AG08395 (cell line): ENCODE measurements at regions not wholly inside any gene's neighbourhood (a gene's known extent, or its start where the extent isn't known, plus 50 kb on each side); places are given as distances from the start of the nearest gene placed in this dataset.
"Not testable (repeated sequence)": the region's sequence is repeated elsewhere in the genome, so short reads cannot be mapped to it uniquely, and the experiment has no call there.

Experiments used
- DNase-seq: peaks from one replicate; pipeline ENCODE4 v3.0.0; 2012; ENCODE audit warnings: mixed read lengths, low spot score

GRCh38 chr9:42239445-42240260 lies 56.2 kb downstream of the SPATA31A6 start:
- not testable (repeated sequence) for DNase-seq

- not testable (repeated sequence) for DNase-seq
Observed at GRCh38 chr9:42240261-42240579, 56.8 kb downstream of the SPATA31A6 start.

- not testable (repeated sequence) for DNase-seq
Observed at GRCh38 chr9:42243211-42243610, 59.8 kb downstream of the SPATA31A6 start.

GRCh38 chr9:42243822-42244221 lies 60.4 kb downstream of the SPATA31A6 start:
- DNase-seq, result not testable (repeated sequence)

GRCh38 chr9:42268729-42269128 lies 85.3 kb downstream of the SPATA31A6 start:
- DNase-seq, result not testable (repeated sequence)

GRCh38 chr9:42269171-42269570 lies 85.7 kb downstream of the SPATA31A6 start:
- DNase-seq, result not testable (repeated sequence)

- DNase-seq, result not testable (repeated sequence)
Observed at GRCh38 chr9:42273191-42273590, 89.7 kb downstream of the SPATA31A6 start.

- no peak for DNase-seq
Observed at GRCh38 chr9:42275141-42275540, 91.7 kb downstream of the SPATA31A6 start.

- not testable (repeated sequence) for DNase-seq
Observed at GRCh38 chr9:42282531-42283178, 99.2 kb downstream of the SPATA31A6 start.

GRCh38 chr9:42283179-42283543 lies 99.7 kb downstream of the SPATA31A6 start:
- DNase-seq, result not testable (repeated sequence)

GRCh38 chr9:42286145-42286845 lies 102.8 kb downstream of the SPATA31A6 start:
- not testable (repeated sequence) for DNase-seq

- DNase-seq, result not testable (repeated sequence)
Observed at GRCh38 chr9:42288002-42288864, 104.8 kb downstream of the SPATA31A6 start.

- DNase-seq, result not testable (repeated sequence)
Observed at GRCh38 chr9:42288865-42289229, 105.4 kb downstream of the SPATA31A6 start.

- not testable (repeated sequence) for DNase-seq
Observed at GRCh38 chr9:42300124-42300523, 116.7 kb downstream of the SPATA31A6 start.

GRCh38 chr9:42306625-42307024 lies 123.2 kb downstream of the SPATA31A6 start:
- not testable (repeated sequence) for DNase-seq

GRCh38 chr9:42307449-42307848 lies 124.0 kb downstream of the SPATA31A6 start:
- DNase-seq, result not testable (repeated sequence)

GRCh38 chr9:42310972-42311371 lies 127.5 kb downstream of the SPATA31A6 start:
- not testable (repeated sequence) for DNase-seq

GRCh38 chr9:42316026-42316425 lies 132.6 kb downstream of the SPATA31A6 start:
- not testable (repeated sequence) for DNase-seq

GRCh38 chr9:42317677-42318076 lies 134.2 kb downstream of the SPATA31A6 start:
- not testable (repeated sequence) for DNase-seq

GRCh38 chr9:42323084-42323809 lies 139.8 kb downstream of the SPATA31A6 start:
- not testable (repeated sequence) for DNase-seq

- not testable (repeated sequence) for DNase-seq
Observed at GRCh38 chr9:42325142-42325541, 141.7 kb downstream of the SPATA31A6 start.
